ENCODE measurements at regions not wholly inside any gene's neighbourhood (a gene's known extent, or its start where the extent isn't known, plus 50 kb on each side); places are given as distances from the start of the nearest gene placed in this dataset.
"Not testable (repeated sequence)": the region's sequence is repeated elsewhere in the genome, so short reads cannot be mapped to it uniquely, and the experiment has no call there.

DNA sequence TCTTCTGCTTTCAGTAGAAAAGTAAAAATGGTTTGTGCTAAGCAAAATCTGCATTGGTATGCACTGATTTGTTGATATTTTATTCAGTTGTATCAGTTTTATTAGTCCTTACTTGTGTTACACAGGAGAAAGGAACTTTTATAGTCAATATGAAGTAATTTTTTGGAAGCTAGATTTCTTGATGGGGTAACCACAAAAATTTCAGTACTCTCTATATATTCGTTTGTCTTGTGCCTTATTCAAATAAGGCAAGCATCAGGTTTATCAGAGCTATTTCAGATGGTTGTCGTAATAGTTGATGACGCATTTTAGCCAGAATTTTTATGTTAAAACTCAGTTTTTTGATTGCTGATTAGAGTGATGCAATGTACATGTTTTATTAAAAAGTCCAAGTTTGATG, 50.7 kb upstream of the NIPA1 start:
- no peaks in the 10 kb centered on the region for H3K36me3 ChIP-seq

DNA sequence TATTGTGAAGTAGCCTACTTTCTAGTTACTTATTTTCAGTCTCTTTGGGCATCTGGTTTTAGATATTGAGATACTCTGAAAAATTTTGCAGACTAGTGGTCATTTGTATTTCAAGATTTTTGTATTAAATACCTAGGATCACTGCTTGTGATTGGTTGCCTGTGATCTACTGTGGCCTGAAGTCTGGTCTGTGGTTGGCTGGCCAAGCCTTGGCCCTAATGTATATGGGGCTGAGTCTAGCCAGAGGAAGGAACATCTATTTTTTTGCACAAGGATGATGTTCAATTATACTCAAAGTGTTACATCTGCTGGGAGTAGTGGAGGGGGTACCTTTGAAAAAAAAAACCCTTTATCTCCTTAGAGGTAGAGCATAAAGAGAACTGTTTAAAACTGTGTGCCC, 50.2 kb upstream of the NIPA1 start:
- H3K36me3 ChIP-seq; DNase-seq; H3K4me1 ChIP-seq; H3K4me3 ChIP-seq; H3K27ac ChIP-seq; intact Hi-C loops (cut with DNase I; ENCODE audit: low total_unique reads); H3K27me3 ChIP-seq; H3K9me3 ChIP-seq: not testable (repeated sequence)

More for the DNA sequence above, 50.7 kb upstream of the NIPA1 start:
- Histone ChIP-seq H3K4me1 (no peaks in the 10 kb centered on the region), H3K4me3 (no peak overlapping the region), H3K27ac (no peak overlapping the region), H3K9me3 (no peaks in the 10 kb centered on the region), H3K27me3 (no peaks in the 10 kb centered on the region)
- no peak for DNase-seq
- TF ChIP-seq EP300 (IDR thresholded peaks at IDR 0.05) (no peak), POLR2A (IDR thresholded peaks at IDR 0.05) (no peak), POLR2AphosphoS5 (IDR thresholded peaks at IDR 0.05) (no peak)
- TF ChIP-seq, protein P1, sequence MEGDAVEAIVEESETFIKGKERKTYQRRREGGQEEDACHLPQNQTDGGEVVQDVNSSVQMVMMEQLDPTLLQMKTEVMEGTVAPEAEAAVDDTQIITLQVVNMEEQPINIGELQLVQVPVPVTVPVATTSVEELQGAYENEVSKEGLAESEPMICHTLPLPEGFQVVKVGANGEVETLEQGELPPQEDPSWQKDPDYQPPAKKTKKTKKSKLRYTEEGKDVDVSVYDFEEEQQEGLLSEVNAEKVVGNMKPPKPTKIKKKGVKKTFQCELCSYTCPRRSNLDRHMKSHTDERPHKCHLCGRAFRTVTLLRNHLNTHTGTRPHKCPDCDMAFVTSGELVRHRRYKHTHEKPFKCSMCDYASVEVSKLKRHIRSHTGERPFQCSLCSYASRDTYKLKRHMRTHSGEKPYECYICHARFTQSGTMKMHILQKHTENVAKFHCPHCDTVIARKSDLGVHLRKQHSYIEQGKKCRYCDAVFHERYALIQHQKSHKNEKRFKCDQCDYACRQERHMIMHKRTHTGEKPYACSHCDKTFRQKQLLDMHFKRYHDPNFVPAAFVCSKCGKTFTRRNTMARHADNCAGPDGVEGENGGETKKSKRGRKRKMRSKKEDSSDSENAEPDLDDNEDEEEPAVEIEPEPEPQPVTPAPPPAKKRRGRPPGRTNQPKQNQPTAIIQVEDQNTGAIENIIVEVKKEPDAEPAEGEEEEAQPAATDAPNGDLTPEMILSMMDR (IDR thresholded peaks at IDR 0.05): no peak
- WGBS, 5 donors: 42 to 75% (median 72%) methylated on average over 3 of the region's 3 CpGs
- intact Hi-C loops (cut with DNase I; ENCODE audit: low total_unique reads): no loop called here

Small RNA genes lying in the stretch of these regions (small RNA-seq; reads per million reads assigned to genes)
- gene AC138649.4: 0 reads per million in 4 donors
- 0 reads per million in 4 donors for gene RN7SL495P

Data from stomach (tissue), 8 donors.